Gastrocnemius medialis (tissue), 4 donors: ENCODE measurements at regions not wholly inside any gene's neighbourhood (a gene's known extent, or its start where the extent isn't known, plus 50 kb on each side); places are given as distances from the start of the nearest gene placed in this dataset.

Source experiments
- POLR2A ChIP-seq, 2 donors: fragments of 450-650 bp; IDR thresholded peaks; one replicate each; pipeline ENCODE4 v1.6.1; 2017; ENCODE audit warnings: antibody characterized with exemption in 2 of 2, mild to moderate bottlenecking in 2 of 2, moderate library complexity in 2 of 2
- TF ChIP-seq, protein P1 (sequence below), 5 experiments: fragments of 450-650 bp in 3 of 5; fragments of 200-600 bp in 2 of 5; sonication (generic) in 2 of 5; IDR thresholded peaks in 4 of 5; conservative IDR thresholded peaks in 1 of 5; 1 replicate in 4 of 5; 2 replicates in 1 of 5; pipeline ENCODE4 v1.5.1; 2016 to 2019; ENCODE audit warnings: antibody characterized with exemption in 5 of 5, mild to moderate bottlenecking in 3 of 5, moderate library complexity in 3 of 5

- no peak for TF ChIP-seq POLR2A (IDR thresholded peaks at IDR 0.05)
- TF ChIP-seq, protein P1, sequence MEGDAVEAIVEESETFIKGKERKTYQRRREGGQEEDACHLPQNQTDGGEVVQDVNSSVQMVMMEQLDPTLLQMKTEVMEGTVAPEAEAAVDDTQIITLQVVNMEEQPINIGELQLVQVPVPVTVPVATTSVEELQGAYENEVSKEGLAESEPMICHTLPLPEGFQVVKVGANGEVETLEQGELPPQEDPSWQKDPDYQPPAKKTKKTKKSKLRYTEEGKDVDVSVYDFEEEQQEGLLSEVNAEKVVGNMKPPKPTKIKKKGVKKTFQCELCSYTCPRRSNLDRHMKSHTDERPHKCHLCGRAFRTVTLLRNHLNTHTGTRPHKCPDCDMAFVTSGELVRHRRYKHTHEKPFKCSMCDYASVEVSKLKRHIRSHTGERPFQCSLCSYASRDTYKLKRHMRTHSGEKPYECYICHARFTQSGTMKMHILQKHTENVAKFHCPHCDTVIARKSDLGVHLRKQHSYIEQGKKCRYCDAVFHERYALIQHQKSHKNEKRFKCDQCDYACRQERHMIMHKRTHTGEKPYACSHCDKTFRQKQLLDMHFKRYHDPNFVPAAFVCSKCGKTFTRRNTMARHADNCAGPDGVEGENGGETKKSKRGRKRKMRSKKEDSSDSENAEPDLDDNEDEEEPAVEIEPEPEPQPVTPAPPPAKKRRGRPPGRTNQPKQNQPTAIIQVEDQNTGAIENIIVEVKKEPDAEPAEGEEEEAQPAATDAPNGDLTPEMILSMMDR (IDR thresholded peaks at IDR 0.05 in 4 of 5, conservative IDR thresholded peaks at IDR 0.05 in 1 of 5) = peak in 4 of 5 experiments; percentile 5 to 60 (median 49)
Measured at GRCh38 chr18:51668101-51668500, 470.6 kb upstream of the MEX3C start.
